ENCODE measurements at regions not wholly inside any gene's neighbourhood (a gene's known extent, or its start where the extent isn't known, plus 50 kb on each side); places are given as distances from the start of the nearest gene placed in this dataset.

DNA sequence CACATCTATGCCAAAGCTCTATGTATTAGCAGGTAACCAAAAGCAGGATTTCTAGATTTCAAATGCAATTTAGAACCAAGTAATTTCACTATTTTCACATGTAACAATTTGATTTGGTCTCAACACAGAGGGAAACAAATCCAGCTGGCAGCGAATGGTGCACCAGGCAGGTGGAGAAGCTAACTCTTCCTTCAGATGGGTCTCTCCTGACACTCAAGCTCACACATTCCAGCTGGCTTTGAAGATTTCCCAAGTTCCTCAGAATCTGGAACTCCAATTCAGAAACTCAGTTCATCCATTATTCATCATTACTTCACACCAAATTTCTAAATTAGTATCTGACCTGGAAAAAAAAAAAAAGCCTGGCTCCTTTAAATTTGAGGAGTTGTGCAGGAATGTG is 318.1 kb upstream of the NECTIN3 start:
- Histone ChIP-seq H3K27me3 (ENCODE audit: low read depth) (no peaks in the 10 kb centered on the region), H3K27ac (replicated peaks) (no peak overlapping the region), H3K36me3 (no peaks in the 10 kb centered on the region), H3K4me1 (no peaks in the 10 kb centered on the region), H3K9me3 (replicated peaks) (no peaks in the 10 kb centered on the region), H3K4me3 (no peak overlapping the region)
- DNase-seq: no peak
- intact Hi-C loops (cut with micrococcal nuclease): no loop called here
- TF ChIP-seq, protein P1, sequence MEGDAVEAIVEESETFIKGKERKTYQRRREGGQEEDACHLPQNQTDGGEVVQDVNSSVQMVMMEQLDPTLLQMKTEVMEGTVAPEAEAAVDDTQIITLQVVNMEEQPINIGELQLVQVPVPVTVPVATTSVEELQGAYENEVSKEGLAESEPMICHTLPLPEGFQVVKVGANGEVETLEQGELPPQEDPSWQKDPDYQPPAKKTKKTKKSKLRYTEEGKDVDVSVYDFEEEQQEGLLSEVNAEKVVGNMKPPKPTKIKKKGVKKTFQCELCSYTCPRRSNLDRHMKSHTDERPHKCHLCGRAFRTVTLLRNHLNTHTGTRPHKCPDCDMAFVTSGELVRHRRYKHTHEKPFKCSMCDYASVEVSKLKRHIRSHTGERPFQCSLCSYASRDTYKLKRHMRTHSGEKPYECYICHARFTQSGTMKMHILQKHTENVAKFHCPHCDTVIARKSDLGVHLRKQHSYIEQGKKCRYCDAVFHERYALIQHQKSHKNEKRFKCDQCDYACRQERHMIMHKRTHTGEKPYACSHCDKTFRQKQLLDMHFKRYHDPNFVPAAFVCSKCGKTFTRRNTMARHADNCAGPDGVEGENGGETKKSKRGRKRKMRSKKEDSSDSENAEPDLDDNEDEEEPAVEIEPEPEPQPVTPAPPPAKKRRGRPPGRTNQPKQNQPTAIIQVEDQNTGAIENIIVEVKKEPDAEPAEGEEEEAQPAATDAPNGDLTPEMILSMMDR (IDR thresholded peaks at IDR 0.05; ENCODE audit: borderline replicate concordance): no peak

DNA sequence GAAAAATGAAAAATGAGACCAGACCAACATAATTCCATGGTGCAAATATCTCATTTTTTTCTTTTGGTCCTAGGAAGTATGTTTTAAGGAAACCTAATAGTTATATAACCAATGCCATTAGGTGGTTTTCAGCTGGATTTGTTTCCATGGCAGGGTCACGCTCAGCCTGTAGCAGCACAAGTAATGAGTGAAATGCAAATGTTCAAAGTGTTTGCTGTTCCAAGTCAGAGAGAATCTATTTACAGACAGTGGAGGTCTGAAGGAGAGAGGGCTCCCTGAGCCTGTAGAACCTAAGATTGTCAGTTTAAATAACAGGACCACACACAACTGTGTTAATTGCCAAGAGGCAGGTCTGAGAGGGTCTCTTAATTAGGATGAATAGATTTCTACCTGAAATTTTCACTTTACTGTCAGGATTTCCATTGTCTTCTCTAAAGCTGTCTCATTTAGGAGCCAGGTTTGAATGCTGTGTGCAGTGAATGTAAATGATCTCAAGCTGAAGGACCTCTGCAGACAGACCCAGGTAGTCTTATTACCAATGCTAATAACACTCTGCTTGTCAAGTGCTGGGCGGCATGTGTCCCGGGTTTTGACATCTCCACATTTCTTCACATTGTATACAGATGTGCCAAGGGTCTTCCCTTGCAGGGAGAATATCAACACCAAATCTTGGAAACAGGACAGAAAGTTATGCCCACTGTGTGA is 317.3 kb upstream of the NECTIN3 start:
- intact Hi-C loops (cut with micrococcal nuclease): no loop called here
- Histone ChIP-seq H3K36me3 (no peaks in the 10 kb centered on the region), H3K4me3 (no peak overlapping the region), H3K27me3 (ENCODE audit: low read depth) (no peaks in the 10 kb centered on the region), H3K9me3 (replicated peaks) (no peaks in the 10 kb centered on the region), H3K27ac (replicated peaks) (no peak overlapping the region), H3K4me1 (no peaks in the 10 kb centered on the region)
- no peak for DNase-seq
- TF ChIP-seq, protein P1 (IDR thresholded peaks at IDR 0.05; ENCODE audit: borderline replicate concordance): no peak

DNA sequence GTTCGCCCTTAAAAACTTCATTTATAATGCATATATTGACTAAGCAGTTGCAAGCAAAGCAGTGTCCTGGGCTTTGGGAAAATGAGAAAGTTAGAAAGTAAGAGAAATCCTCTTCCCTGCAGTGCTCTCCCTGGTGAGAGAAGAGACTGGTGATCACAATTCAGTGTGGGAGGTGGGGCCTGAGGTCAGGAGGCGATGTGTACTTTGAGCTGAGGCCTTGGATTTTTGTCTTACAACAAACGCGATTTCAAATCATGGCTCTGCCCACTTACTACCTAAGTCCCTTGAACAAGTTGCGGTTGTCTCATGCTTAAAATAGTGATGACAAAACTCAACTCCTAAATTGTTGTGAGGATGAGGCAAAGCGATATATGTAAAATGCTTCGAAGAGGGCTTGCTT is 316.3 kb upstream of the NECTIN3 start:
- no peaks in the 10 kb centered on the region for H3K36me3 ChIP-seq
- peaks cover 6% of the 10 kb centered on the region for H3K9me3 ChIP-seq (replicated peaks)
- H3K4me1 ChIP-seq: no peaks in the 10 kb centered on the region
- intact Hi-C loops (cut with micrococcal nuclease): no loop called here
- H3K4me3 ChIP-seq: no peak overlapping the region
- no peaks in the 10 kb centered on the region for H3K27me3 ChIP-seq (ENCODE audit: low read depth)
- TF ChIP-seq, protein P1 (IDR thresholded peaks at IDR 0.05; ENCODE audit: borderline replicate concordance): no peak
- DNase-seq: no peak
- H3K27ac ChIP-seq (replicated peaks): no peak overlapping the region

DNA sequence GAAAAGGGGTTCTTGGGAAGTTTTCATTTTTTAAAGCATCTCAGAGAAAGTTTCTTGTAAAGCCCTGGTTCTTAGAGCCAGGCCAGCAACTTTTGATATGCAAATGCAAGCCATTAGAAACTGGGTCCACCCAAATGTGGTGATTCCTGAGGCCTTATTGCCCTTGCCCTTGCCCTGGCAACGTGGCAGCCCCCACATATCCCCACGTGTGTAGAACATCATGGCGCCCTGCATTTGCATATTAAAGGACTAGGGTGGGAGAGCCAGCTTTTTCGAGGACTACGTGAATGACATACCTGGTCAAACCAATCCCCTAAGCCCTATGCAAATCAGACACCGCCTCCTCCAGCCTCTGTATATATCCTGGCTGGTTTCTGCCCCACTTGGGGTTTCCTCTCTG is 314.9 kb upstream of the NECTIN3 start:
- H3K4me1 ChIP-seq: no peaks in the 10 kb centered on the region
- no peaks in the 10 kb centered on the region for H3K27me3 ChIP-seq (ENCODE audit: low read depth)
- DNase-seq: no peak
- H3K9me3 ChIP-seq (replicated peaks): peaks cover 10% of the 10 kb centered on the region
- no peaks in the 10 kb centered on the region for H3K36me3 ChIP-seq
- no peak overlapping the region for H3K4me3 ChIP-seq
- TF ChIP-seq, protein P1 (IDR thresholded peaks at IDR 0.05; ENCODE audit: borderline replicate concordance): no peak
- intact Hi-C loops (cut with micrococcal nuclease): no loop called here
- H3K27ac ChIP-seq (replicated peaks): no peak overlapping the region

DNA sequence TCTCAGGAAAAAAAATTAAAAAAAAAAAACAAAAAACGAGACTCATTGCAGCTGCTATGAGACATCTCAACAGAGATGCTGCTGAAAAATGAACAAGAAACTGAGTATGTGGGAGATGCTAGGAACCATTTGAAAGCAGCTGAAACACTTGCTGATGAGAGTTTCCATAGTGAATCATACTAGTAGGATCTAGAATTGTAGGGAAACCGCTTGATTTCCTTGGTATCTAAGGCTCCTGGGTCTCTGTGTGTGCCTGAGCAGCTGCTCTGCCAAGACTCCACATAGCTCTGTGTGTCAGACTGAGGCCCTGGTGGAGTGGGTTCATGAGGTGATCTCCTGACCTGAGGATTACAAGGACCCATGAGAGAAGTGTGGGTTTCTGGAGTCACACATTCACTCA is 313.4 kb upstream of the NECTIN3 start:
- Histone ChIP-seq H3K4me3 (no peak overlapping the region), H3K9me3 (replicated peaks) (peaks cover 10% of the 10 kb centered on the region), H3K27me3 (ENCODE audit: low read depth) (no peaks in the 10 kb centered on the region), H3K27ac (replicated peaks) (no peak overlapping the region), H3K4me1 (no peaks in the 10 kb centered on the region), H3K36me3 (no peaks in the 10 kb centered on the region)
- DNase-seq: no peak
- intact Hi-C loops (cut with micrococcal nuclease): no loop called here
- TF ChIP-seq, protein P1 (IDR thresholded peaks at IDR 0.05; ENCODE audit: borderline replicate concordance): no peak
